Panc1 (cell line): ENCODE measurements at regions not wholly inside any gene's neighbourhood (a gene's known extent, or its start where the extent isn't known, plus 50 kb on each side); places are given as distances from the start of the nearest gene placed in this dataset.

Source experiments
- TCF7L2 ChIP-seq: IDR thresholded peaks from 2 replicates; pipeline ENCODE4 v1.6.1; 2011; ENCODE audit warnings: mild to moderate bottlenecking, low read depth, low read length, inconsistent platforms
- TF ChIP-seq, protein P1 (sequence below): fragments of 450-650 bp; IDR thresholded peaks from 2 replicates; pipeline ENCODE4 v1.5.1; 2017; ENCODE audit warnings: mild to moderate bottlenecking

DNA sequence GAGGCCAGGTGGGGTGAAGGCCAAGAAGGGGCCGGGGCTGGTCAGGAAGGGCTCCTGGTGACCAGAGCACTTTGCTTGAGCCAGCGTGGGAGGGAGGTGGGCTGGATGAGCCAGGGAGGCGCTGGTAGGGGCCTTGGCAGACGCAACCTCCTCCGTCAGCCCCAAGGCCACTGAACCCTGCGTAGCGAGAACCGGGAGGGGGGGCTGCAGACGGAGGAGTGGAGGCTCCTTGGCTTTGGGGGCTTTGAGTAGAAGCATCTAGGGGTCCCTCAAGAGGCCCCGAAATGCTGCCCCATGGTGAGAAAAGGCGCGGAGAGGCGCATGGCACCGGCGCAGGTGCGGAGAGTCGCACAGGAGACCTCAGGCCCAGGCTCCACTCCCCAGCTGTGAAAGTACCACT, 1888.0 kb upstream of the CDH9 start:
- TF ChIP-seq, protein P1, sequence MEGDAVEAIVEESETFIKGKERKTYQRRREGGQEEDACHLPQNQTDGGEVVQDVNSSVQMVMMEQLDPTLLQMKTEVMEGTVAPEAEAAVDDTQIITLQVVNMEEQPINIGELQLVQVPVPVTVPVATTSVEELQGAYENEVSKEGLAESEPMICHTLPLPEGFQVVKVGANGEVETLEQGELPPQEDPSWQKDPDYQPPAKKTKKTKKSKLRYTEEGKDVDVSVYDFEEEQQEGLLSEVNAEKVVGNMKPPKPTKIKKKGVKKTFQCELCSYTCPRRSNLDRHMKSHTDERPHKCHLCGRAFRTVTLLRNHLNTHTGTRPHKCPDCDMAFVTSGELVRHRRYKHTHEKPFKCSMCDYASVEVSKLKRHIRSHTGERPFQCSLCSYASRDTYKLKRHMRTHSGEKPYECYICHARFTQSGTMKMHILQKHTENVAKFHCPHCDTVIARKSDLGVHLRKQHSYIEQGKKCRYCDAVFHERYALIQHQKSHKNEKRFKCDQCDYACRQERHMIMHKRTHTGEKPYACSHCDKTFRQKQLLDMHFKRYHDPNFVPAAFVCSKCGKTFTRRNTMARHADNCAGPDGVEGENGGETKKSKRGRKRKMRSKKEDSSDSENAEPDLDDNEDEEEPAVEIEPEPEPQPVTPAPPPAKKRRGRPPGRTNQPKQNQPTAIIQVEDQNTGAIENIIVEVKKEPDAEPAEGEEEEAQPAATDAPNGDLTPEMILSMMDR, result no peak
- TF ChIP-seq TCF7L2, result no peak
